Peyer's patch (tissue), 4 donors: ENCODE measurements at regions not wholly inside any gene's neighbourhood (a gene's known extent, or its start where the extent isn't known, plus 50 kb on each side); places are given as distances from the start of the nearest gene placed in this dataset.

Source experiments
- CTCF ChIP-seq, 6 experiments: fragments of 450-650 bp in 4 of 6; fragments of 200-600 bp in 2 of 6; sonication (generic) in 1 of 6; IDR thresholded peaks; one replicate each; pipeline ENCODE4 v1.5.1; 2017 to 2019; ENCODE audit warnings: antibody characterized with exemption in 6 of 6, mild to moderate bottlenecking in 3 of 6, moderate library complexity in 1 of 6
- POLR2A ChIP-seq, 2 donors: fragments of 450-650 bp; IDR thresholded peaks; one replicate each; pipeline ENCODE4 v1.5.1; 2017; ENCODE audit warnings: antibody characterized with exemption in 2 of 2, mild to moderate bottlenecking in 2 of 2, moderate library complexity in 2 of 2

DNA sequence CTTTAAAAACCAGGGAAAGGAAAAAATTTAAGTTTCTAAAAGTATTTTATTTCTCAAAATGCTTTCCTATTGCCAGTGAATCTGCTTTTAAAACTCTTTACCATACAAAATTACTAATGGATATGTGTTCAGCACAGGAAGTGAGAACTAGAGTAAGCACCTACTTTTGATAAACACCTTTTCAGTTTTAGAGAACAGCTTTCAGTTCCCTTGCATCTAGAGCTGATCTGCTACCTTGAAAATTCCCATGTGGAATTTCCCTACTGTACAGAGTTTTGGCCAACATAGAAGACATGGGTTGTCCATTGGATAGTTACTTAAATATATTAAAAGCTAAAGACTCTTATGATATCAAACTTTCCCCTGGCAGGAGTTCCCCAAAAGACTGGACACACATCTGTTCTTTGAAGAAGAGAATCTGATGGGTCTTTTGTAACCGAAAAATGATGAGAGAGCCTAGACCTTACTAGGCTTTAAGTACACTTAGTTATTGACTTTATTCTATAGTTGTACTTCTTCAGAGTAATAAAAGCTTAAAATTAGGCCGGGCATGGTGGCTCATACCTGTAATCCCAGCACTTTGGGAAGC is 112.1 kb upstream of the CNTNAP4 start:
- TF ChIP-seq CTCF (IDR thresholded peaks at IDR 0.05) (no peak), POLR2A (IDR thresholded peaks at IDR 0.05) (no peak)
